ENCODE measurements at regions not wholly inside any gene's neighbourhood (a gene's known extent, or its start where the extent isn't known, plus 50 kb on each side); places are given as distances from the start of the nearest gene placed in this dataset.

- TF ChIP-seq CTCF (IDR thresholded peaks at IDR 0.05) = no peak
- Histone ChIP-seq H3K4me3 (no peak overlapping the region), H3K36me3 (ENCODE audit: low read depth) (no peaks in the 10 kb centered on the region), H3K9me3 (no peaks in the 10 kb centered on the region), H3K4me1 (ENCODE audit: low read depth) (no peaks in the 10 kb centered on the region)
- intact Hi-C loops (cut with DNase I, micrococcal nuclease) = no loop called here
- ATAC-seq (no peak), DNase-seq (no peak)
These were observed 194.5 kb downstream of the RPLP1 start for GRCh38 chr15:69647142-69647513.

- intact Hi-C loops (cut with DNase I, micrococcal nuclease) = no loop called here
- DNase-seq (no peak), ATAC-seq (no peak)
- no peak for TF ChIP-seq CTCF (IDR thresholded peaks at IDR 0.05)
- no peak overlapping the region for H3K4me3 ChIP-seq
- H3K9me3 ChIP-seq = no peaks in the 10 kb centered on the region
- no peaks in the 10 kb centered on the region for H3K4me1 ChIP-seq (ENCODE audit: low read depth)
- no peaks in the 10 kb centered on the region for H3K36me3 ChIP-seq (ENCODE audit: low read depth)
These were observed 195.6 kb downstream of the RPLP1 start for GRCh38 chr15:69648212-69648611.

- intact Hi-C loops (cut with DNase I, micrococcal nuclease) = no loop called here
- no peak for DNase-seq
These were observed 196.4 kb downstream of the RPLP1 start for GRCh38 chr15:69648775-69649735.

GRCh38 chr15:69652293-69652692, 199.7 kb downstream of the RPLP1 start:
- TF ChIP-seq CTCF (IDR thresholded peaks at IDR 0.05) = no peak
- ATAC-seq (no peak), DNase-seq (no peak)
- intact Hi-C loops (cut with DNase I, micrococcal nuclease) = no loop called here
- Histone ChIP-seq H3K4me1 (ENCODE audit: low read depth) (no peaks in the 10 kb centered on the region), H3K36me3 (ENCODE audit: low read depth) (no peaks in the 10 kb centered on the region), H3K4me3 (no peak overlapping the region), H3K9me3 (no peaks in the 10 kb centered on the region)

More at GRCh38 chr15:69648775-69649735, 196.4 kb downstream of the RPLP1 start:
- Histone ChIP-seq H3K4me1 (ENCODE audit: low read depth) (no peaks in the 10 kb centered on the region), H3K9me3 (no peaks in the 10 kb centered on the region), H3K4me3 (no peak overlapping the region), H3K36me3 (ENCODE audit: low read depth) (no peaks in the 10 kb centered on the region)
- ATAC-seq = no peak
- TF ChIP-seq CTCF (IDR thresholded peaks at IDR 0.05) = no peak

- no peak for TF ChIP-seq CTCF (IDR thresholded peaks at IDR 0.05)
- Histone ChIP-seq H3K36me3 (ENCODE audit: low read depth) (no peaks in the 10 kb centered on the region), H3K9me3 (no peaks in the 10 kb centered on the region), H3K4me3 (no peak overlapping the region), H3K4me1 (ENCODE audit: low read depth) (no peaks in the 10 kb centered on the region)
- intact Hi-C loops (cut with DNase I, micrococcal nuclease) = no loop called here
- ATAC-seq = no peak
- no peak for DNase-seq
These were observed 200.2 kb downstream of the RPLP1 start for GRCh38 chr15:69652751-69653305.

Measured in mucosa of descending colon (tissue), 3 donors.